Neuronal stem cell (in vitro differentiated cells): ENCODE measurements at regions not wholly inside any gene's neighbourhood (a gene's known extent, or its start where the extent isn't known, plus 50 kb on each side); places are given as distances from the start of the nearest gene placed in this dataset.
A peak's percentile ranks its signal among the peaks of the same experiment; 100 is the strongest.

Experiments used
- DNase-seq: peaks from one replicate; pipeline ENCODE4 v3.0.0-alpha.2; 2013; ENCODE audit warnings: low spot score
- H2AFZ ChIP-seq: one replicate; pipeline ENCODE4 v1.6.1; 2013; ENCODE audit warnings: mild to moderate bottlenecking, low read length, inconsistent platforms
- H2AK5ac ChIP-seq: 2 replicates; pipeline ENCODE4 v1.6.1; 2013; ENCODE audit warnings: low read depth, mild to moderate bottlenecking, inconsistent platforms, low read length, moderate library complexity, mixed read lengths
- H2BK120ac ChIP-seq: 2 replicates; pipeline ENCODE4 v1.6.1; 2013; ENCODE audit warnings: low read depth, mild to moderate bottlenecking, inconsistent platforms, low read length, moderate library complexity, mixed read lengths
- H2BK12ac ChIP-seq: one replicate; pipeline ENCODE4 v1.6.1; 2013; ENCODE audit warnings: low read length, inconsistent platforms
- H2BK15ac ChIP-seq: 2 replicates; pipeline ENCODE4 v1.6.1; 2013; ENCODE audit warnings: mild to moderate bottlenecking, low read length, inconsistent platforms, mixed read lengths
- H2BK5ac ChIP-seq: one replicate; pipeline ENCODE4 v1.6.1; 2013; ENCODE audit warnings: inconsistent platforms, mild to moderate bottlenecking, low read length, moderate library complexity
- H3K14ac ChIP-seq: one replicate; pipeline ENCODE4 v1.6.1; 2013; ENCODE audit warnings: low read length, inconsistent platforms
- H3K18ac ChIP-seq: 2 replicates; pipeline ENCODE4 v1.6.1; 2013; ENCODE audit warnings: low read length, inconsistent platforms
- H3K23ac ChIP-seq: 2 replicates; pipeline ENCODE4 v1.6.1; 2013; ENCODE audit warnings: low read depth, mild to moderate bottlenecking, mixed read lengths, low read length, inconsistent platforms; ENCODE audit not compliant: poor library complexity
- H3K27ac ChIP-seq: replicated peaks from 3 replicates; pipeline ENCODE4 v1.5.1; 2013; ENCODE audit warnings: low read length, inconsistent platforms
- H3K27me3 ChIP-seq, 3 experiments: 2 replicates each; pipeline ENCODE4 v1.6.1; 2013; ENCODE audit warnings: low read length in 3 of 3, mild to moderate bottlenecking in 2 of 3, inconsistent platforms in 1 of 3, low read depth in 1 of 3, mixed read lengths in 1 of 3, moderate library complexity in 1 of 3; ENCODE audit not compliant: control insufficient read depth in 3 of 3, insufficient read depth in 3 of 3
- H3K36me3 ChIP-seq, 2 donors: replicated peaks in 1 of 2; 2 replicates each; pipeline ENCODE4 v1.6.1; 2013; ENCODE audit warnings: low read length in 2 of 2; ENCODE audit not compliant: control insufficient read depth in 2 of 2, insufficient read depth in 2 of 2
- H3K4ac ChIP-seq: 2 replicates; pipeline ENCODE4 v1.6.1; 2013; ENCODE audit warnings: inconsistent platforms, mild to moderate bottlenecking, low read length, moderate library complexity
- H3K4me1 ChIP-seq, 2 donors: 1 replicate in 1 of 2; 2 replicates in 1 of 2; pipeline ENCODE4 v1.6.1; 2013; ENCODE audit warnings: low read length in 2 of 2, low read depth in 1 of 2; ENCODE audit not compliant: control insufficient read depth in 2 of 2, insufficient read depth in 1 of 2
- H3K4me2 ChIP-seq: one replicate; pipeline ENCODE4 v1.6.1; 2013; ENCODE audit warnings: mild to moderate bottlenecking, low read length, inconsistent platforms; ENCODE audit not compliant: insufficient read depth, poor library complexity, severe bottlenecking
- H3K4me3 ChIP-seq, 2 donors: 2 replicates each; pipeline ENCODE4 v1.5.1; 2013; ENCODE audit warnings: low read length in 2 of 2, mild to moderate bottlenecking in 2 of 2, inconsistent platforms in 1 of 2, moderate library complexity in 1 of 2
- H3K79me1 ChIP-seq: one replicate; pipeline ENCODE4 v1.6.1; 2013; ENCODE audit warnings: low read depth, mild to moderate bottlenecking, inconsistent platforms, low read length, moderate library complexity
- H3K9ac ChIP-seq: one replicate; pipeline ENCODE4 v1.6.1; 2013; ENCODE audit warnings: mild to moderate bottlenecking, low read depth, low read length, inconsistent platforms; ENCODE audit not compliant: poor library complexity
- H3K9me3 ChIP-seq, 2 donors: replicated peaks in 1 of 2; 2 replicates each; pipeline versions ENCODE3 to v1.6.1; 2013; ENCODE audit warnings: low read length in 2 of 2, mild to moderate bottlenecking in 2 of 2, inconsistent platforms in 1 of 2, low read depth in 1 of 2, mixed read lengths in 1 of 2, moderate library complexity in 1 of 2; ENCODE audit not compliant: control insufficient read depth in 2 of 2, insufficient read depth in 1 of 2
- H4K8ac ChIP-seq: one replicate; pipeline ENCODE4 v1.6.1; 2013; ENCODE audit warnings: low read depth, mild to moderate bottlenecking, inconsistent platforms, low read length, moderate library complexity
- H4K91ac ChIP-seq: one replicate; pipeline ENCODE4 v1.6.1; 2013; ENCODE audit warnings: low read length, low read depth, mild to moderate bottlenecking, inconsistent platforms; ENCODE audit not compliant: poor library complexity
- WGBS, 2 donors: extraction: QIAGEN DNeasy Blood & Tissue Kit; methylation state at CpG; one replicate each; pipeline ENCODE4 v1.1.7; 2013; ENCODE audit warnings: missing lambda C conversion rate in 2 of 2, mixed read lengths in 1 of 2; ENCODE audit not compliant: insufficient read length in 2 of 2, insufficient replicate concordance in 1 of 2; ENCODE audit errors: extremely low coverage in 2 of 2; 5-methylcytosine and 5-hydroxymethylcytosine counted together

- Histone ChIP-seq H3K36me3 (no peaks in the 10 kb centered on the region), H2BK120ac (no peak overlapping the region), H3K4me3 (no peak overlapping the region), H3K4me1 (no peaks in the 10 kb centered on the region), H2BK5ac (no peak overlapping the region), H3K9ac (no peak overlapping the region), H3K4me2 (no peak overlapping the region), H4K8ac (no peak overlapping the region), H3K4ac (no peak overlapping the region), H3K27ac (no peak overlapping the region), H2BK15ac (no peak overlapping the region), H3K79me1 (no peaks in the 10 kb centered on the region), H3K27me3 (no peaks in the 10 kb centered on the region), H2AFZ (no peak overlapping the region), H4K91ac (no peak overlapping the region), H3K18ac (no peak overlapping the region), H2BK12ac (no peak overlapping the region), H3K9me3 (no peaks in the 10 kb centered on the region), H2AK5ac (no peak overlapping the region), H3K23ac (no peak overlapping the region), H3K14ac (no peak overlapping the region)
- WGBS, 2 donors = no CpG with 5 or more reads among the region's 2 CpGs
- DNase-seq = no peak
These were observed 99.6 kb upstream of the KLF7 start for GRCh38 chr2:207265332-207265731.

- H3K79me1 ChIP-seq = no peaks in the 10 kb centered on the region
- DNase-seq = no peak
- no peak overlapping the region for H2BK15ac ChIP-seq
- no peak overlapping the region for H4K91ac ChIP-seq
- no peaks in the 10 kb centered on the region for H3K9me3 ChIP-seq
- H3K4me3 ChIP-seq = no peak overlapping the region
- H3K36me3 ChIP-seq = no peaks in the 10 kb centered on the region
- H3K4me2 ChIP-seq = no peak overlapping the region
- no peak overlapping the region for H2AK5ac ChIP-seq
- WGBS, 2 donors = no CpG with 5 or more reads among the region's 6 CpGs
- no peak overlapping the region for H2BK120ac ChIP-seq
- H2BK12ac ChIP-seq = no peak overlapping the region
- H3K18ac ChIP-seq = no peak overlapping the region
- no peak overlapping the region for H3K27ac ChIP-seq
- no peak overlapping the region for H2BK5ac ChIP-seq
- H3K9ac ChIP-seq = no peak overlapping the region
- H3K4me1 ChIP-seq = no peaks in the 10 kb centered on the region
- no peak overlapping the region for H3K14ac ChIP-seq
- peak overlapping the region; percentile 4 for H2AFZ ChIP-seq
- H4K8ac ChIP-seq = no peak overlapping the region
- no peaks in the 10 kb centered on the region for H3K27me3 ChIP-seq
- no peak overlapping the region for H3K4ac ChIP-seq
- H3K23ac ChIP-seq = no peak overlapping the region
These were observed 100.1 kb upstream of the KLF7 start for GRCh38 chr2:207265869-207266268.

- H2AFZ ChIP-seq = no peak overlapping the region
- H4K91ac ChIP-seq = no peak overlapping the region
- H4K8ac ChIP-seq = no peak overlapping the region
- no peaks in the 10 kb centered on the region for H3K4me1 ChIP-seq
- DNase-seq = no peak
- H2BK120ac ChIP-seq = no peak overlapping the region
- no peak overlapping the region for H2BK5ac ChIP-seq
- H3K79me1 ChIP-seq = no peaks in the 10 kb centered on the region
- no peak overlapping the region for H3K23ac ChIP-seq
- no peak overlapping the region for H3K4me3 ChIP-seq
- H3K27me3 ChIP-seq = no peaks in the 10 kb centered on the region
- no peaks in the 10 kb centered on the region for H3K36me3 ChIP-seq
- no peaks in the 10 kb centered on the region for H3K9me3 ChIP-seq
- H2AK5ac ChIP-seq = no peak overlapping the region
- no CpG with 5 or more reads among the region's 7 CpGs for WGBS, 2 donors
- no peak overlapping the region for H2BK15ac ChIP-seq
- H3K9ac ChIP-seq = no peak overlapping the region
- H3K18ac ChIP-seq = no peak overlapping the region
- H3K14ac ChIP-seq = no peak overlapping the region
- H3K4me2 ChIP-seq = no peak overlapping the region
- no peak overlapping the region for H3K27ac ChIP-seq
- no peak overlapping the region for H3K4ac ChIP-seq
- H2BK12ac ChIP-seq = no peak overlapping the region
These were observed 100.9 kb upstream of the KLF7 start for GRCh38 chr2:207266648-207267047.

GRCh38 chr2:207269038-207269437 is 103.3 kb upstream of the KLF7 start:
- H2AK5ac ChIP-seq = no peak overlapping the region
- no peak overlapping the region for H3K9ac ChIP-seq
- no peak overlapping the region for H3K14ac ChIP-seq
- no peak overlapping the region for H3K4ac ChIP-seq
- peaks cover 0 to 2% of the 10 kb centered on the region in 2 donors for H3K9me3 ChIP-seq
- no peaks in the 10 kb centered on the region for H3K27me3 ChIP-seq
- H3K4me3 ChIP-seq = no peak overlapping the region
- no peak overlapping the region for H4K8ac ChIP-seq
- no peak overlapping the region for H2AFZ ChIP-seq
- H2BK12ac ChIP-seq = no peak overlapping the region
- H4K91ac ChIP-seq = no peak overlapping the region
- H3K4me1 ChIP-seq = no peaks in the 10 kb centered on the region
- WGBS, 2 donors = no CpG with 5 or more reads among the region's 2 CpGs
- no peak overlapping the region for H3K18ac ChIP-seq
- no peak overlapping the region for H2BK5ac ChIP-seq
- no peaks in the 10 kb centered on the region for H3K79me1 ChIP-seq
- no peak overlapping the region for H3K27ac ChIP-seq
- H3K36me3 ChIP-seq = no peaks in the 10 kb centered on the region
- H2BK120ac ChIP-seq = no peak overlapping the region
- no peak overlapping the region for H2BK15ac ChIP-seq
- no peak overlapping the region for H3K23ac ChIP-seq
- DNase-seq = no peak
- H3K4me2 ChIP-seq = no peak overlapping the region
